ENCODE measurements at regions not wholly inside any gene's neighbourhood (a gene's known extent, or its start where the extent isn't known, plus 50 kb on each side); places are given as distances from the start of the nearest gene placed in this dataset.

DNA sequence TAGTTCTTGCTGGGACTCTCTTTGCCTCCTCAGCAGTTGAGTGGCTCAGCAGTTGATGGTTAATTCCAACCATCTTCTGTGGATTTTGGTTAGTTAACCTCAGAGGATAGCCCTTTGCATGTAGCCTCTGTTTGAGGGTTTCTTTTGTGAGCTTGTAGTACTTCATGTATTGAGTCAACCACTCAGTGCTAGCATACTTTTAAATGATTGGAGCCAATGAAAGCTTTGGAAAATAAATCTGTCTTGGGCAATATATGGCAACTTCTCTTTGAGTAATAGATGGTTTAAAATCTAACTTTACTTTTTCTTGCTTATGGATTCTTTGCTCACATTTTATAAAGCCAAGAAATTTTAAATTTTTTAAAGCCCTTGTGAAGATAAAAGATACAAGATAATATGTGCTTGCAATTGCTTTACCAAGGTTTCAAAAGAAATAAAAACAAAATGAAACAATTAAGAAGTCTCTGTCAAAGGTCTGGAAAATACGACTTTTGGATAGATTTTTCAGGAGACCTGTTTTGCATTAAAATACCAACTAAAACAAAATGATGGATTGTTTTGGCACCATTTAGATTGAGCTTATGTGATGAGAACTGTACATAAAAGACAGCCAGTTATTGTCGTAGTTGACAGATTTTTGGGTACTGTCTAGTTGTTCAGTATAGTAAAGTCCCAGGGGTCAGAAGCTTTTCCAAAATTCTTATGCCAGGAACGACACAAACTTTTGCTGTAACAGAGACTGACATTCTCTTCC, 181.9 kb downstream of the SPRY1 start:
- no peaks in the 10 kb centered on the region for H3K27me3 ChIP-seq (ENCODE audit: control insufficient read depth in 1 of 2, insufficient read depth in 2 of 2, low read length in 2 of 2)
- WGBS, 2 donors, result 57 to 62% methylated on average over 3 of the region's 3 CpGs
- no peak overlapping the region for H3K4me3 ChIP-seq (ENCODE audit: low read depth in 1 of 2, low read length in 2 of 2)
- no peak overlapping the region for H3K27ac ChIP-seq (ENCODE audit: low read depth in 2 of 2, low read length in 1 of 2)
- H3K36me3 ChIP-seq (ENCODE audit: control insufficient read depth in 2 of 2, insufficient read depth in 2 of 2, low read length in 1 of 2), result no peaks in the 10 kb centered on the region
- H3K4me1 ChIP-seq (ENCODE audit: control insufficient read depth in 2 of 2, insufficient read depth in 2 of 2, low read length in 1 of 2), result no peaks in the 10 kb centered on the region
- H3K9me3 ChIP-seq (ENCODE audit: control insufficient read depth in 2 of 2, insufficient read depth in 1 of 2, low read depth in 1 of 2, low read length in 1 of 2), result peaks cover 3 to 5% of the 10 kb centered on the region in 2 donors

DNA sequence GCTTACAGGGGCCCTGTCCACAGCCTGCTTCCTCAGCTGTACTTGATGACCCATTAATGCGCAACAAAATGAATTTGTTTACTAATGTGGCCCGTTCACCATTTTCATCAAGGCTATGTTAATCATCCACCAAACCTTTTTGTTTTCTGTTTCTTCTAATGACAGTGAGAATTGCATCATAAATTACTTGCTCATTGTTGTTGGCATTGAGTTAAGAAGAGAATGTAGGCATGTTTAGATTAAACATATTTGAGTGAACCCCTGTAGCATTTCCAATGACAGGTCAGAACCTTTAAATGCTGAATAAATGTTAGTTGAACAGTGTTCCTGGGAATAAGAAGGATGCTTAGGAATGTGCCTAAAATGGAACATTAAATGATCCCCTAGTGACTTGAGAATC, 183.4 kb downstream of the SPRY1 start:
- no peak overlapping the region for H3K4me3 ChIP-seq (ENCODE audit: low read depth in 1 of 2, low read length in 2 of 2)
- peaks cover 3 to 5% of the 10 kb centered on the region in 2 donors for H3K9me3 ChIP-seq (ENCODE audit: control insufficient read depth in 2 of 2, insufficient read depth in 1 of 2, low read depth in 1 of 2, low read length in 1 of 2)
- WGBS, 2 donors, result 88 to 95% methylated on average over 2 of the region's 2 CpGs
- H3K4me1 ChIP-seq (ENCODE audit: control insufficient read depth in 2 of 2, insufficient read depth in 2 of 2, low read length in 1 of 2), result no peaks in the 10 kb centered on the region
- H3K36me3 ChIP-seq (ENCODE audit: control insufficient read depth in 2 of 2, insufficient read depth in 2 of 2, low read length in 1 of 2), result no peaks in the 10 kb centered on the region
- no peaks in the 10 kb centered on the region for H3K27me3 ChIP-seq (ENCODE audit: control insufficient read depth in 1 of 2, insufficient read depth in 2 of 2, low read length in 2 of 2)
- H3K27ac ChIP-seq (ENCODE audit: low read depth in 2 of 2, low read length in 1 of 2), result no peak overlapping the region

GRCh38 chr4:123580981-123581664, 184.5 kb downstream of the SPRY1 start:
- H3K9me3 ChIP-seq (ENCODE audit: control insufficient read depth in 2 of 2, insufficient read depth in 1 of 2, low read depth in 1 of 2, low read length in 1 of 2), result peaks cover 3 to 5% of the 10 kb centered on the region in 2 donors
- H3K27me3 ChIP-seq (ENCODE audit: control insufficient read depth in 1 of 2, insufficient read depth in 2 of 2, low read length in 2 of 2), result no peaks in the 10 kb centered on the region
- H3K4me3 ChIP-seq (ENCODE audit: low read depth in 1 of 2, low read length in 2 of 2), result no peak overlapping the region
- WGBS, 2 donors, result 93 to 96% methylated on average over 8 of the region's 8 CpGs
- H3K27ac ChIP-seq (ENCODE audit: low read depth in 2 of 2, low read length in 1 of 2), result no peak overlapping the region
- H3K36me3 ChIP-seq (ENCODE audit: control insufficient read depth in 2 of 2, insufficient read depth in 2 of 2, low read length in 1 of 2), result no peaks in the 10 kb centered on the region
- no peaks in the 10 kb centered on the region for H3K4me1 ChIP-seq (ENCODE audit: control insufficient read depth in 2 of 2, insufficient read depth in 2 of 2, low read length in 1 of 2)

- 91 to 95% methylated on average over 3 of the region's 3 CpGs for WGBS, 2 donors
- no peaks in the 10 kb centered on the region for H3K36me3 ChIP-seq (ENCODE audit: control insufficient read depth in 2 of 2, insufficient read depth in 2 of 2, low read length in 1 of 2)
- no peak overlapping the region for H3K27ac ChIP-seq (ENCODE audit: low read depth in 2 of 2, low read length in 1 of 2)
- no peak overlapping the region for H3K4me3 ChIP-seq (ENCODE audit: low read depth in 1 of 2, low read length in 2 of 2)
- H3K9me3 ChIP-seq (ENCODE audit: control insufficient read depth in 2 of 2, insufficient read depth in 1 of 2, low read depth in 1 of 2, low read length in 1 of 2), result peaks cover 3 to 5% of the 10 kb centered on the region in 2 donors
- no peaks in the 10 kb centered on the region for H3K4me1 ChIP-seq (ENCODE audit: control insufficient read depth in 2 of 2, insufficient read depth in 2 of 2, low read length in 1 of 2)
- H3K27me3 ChIP-seq (ENCODE audit: control insufficient read depth in 1 of 2, insufficient read depth in 2 of 2, low read length in 2 of 2), result no peaks in the 10 kb centered on the region
These were observed 185.2 kb downstream of the SPRY1 start for GRCh38 chr4:123581802-123582201.

- no peaks in the 10 kb centered on the region for H3K36me3 ChIP-seq (ENCODE audit: control insufficient read depth in 2 of 2, insufficient read depth in 2 of 2, low read length in 1 of 2)
- peaks cover 3 to 5% of the 10 kb centered on the region in 2 donors for H3K9me3 ChIP-seq (ENCODE audit: control insufficient read depth in 2 of 2, insufficient read depth in 1 of 2, low read depth in 1 of 2, low read length in 1 of 2)
- 88% methylated on average over 2 of the region's 2 CpGs for WGBS, 2 donors
- H3K4me3 ChIP-seq (ENCODE audit: low read depth in 1 of 2, low read length in 2 of 2), result no peak overlapping the region
- no peaks in the 10 kb centered on the region for H3K27me3 ChIP-seq (ENCODE audit: control insufficient read depth in 1 of 2, insufficient read depth in 2 of 2, low read length in 2 of 2)
- H3K4me1 ChIP-seq (ENCODE audit: control insufficient read depth in 2 of 2, insufficient read depth in 2 of 2, low read length in 1 of 2), result no peaks in the 10 kb centered on the region
- no peak overlapping the region for H3K27ac ChIP-seq (ENCODE audit: low read depth in 2 of 2, low read length in 1 of 2)
These were observed 186.4 kb downstream of the SPRY1 start for GRCh38 chr4:123583043-123583442.

- no peaks in the 10 kb centered on the region for H3K4me1 ChIP-seq (ENCODE audit: control insufficient read depth in 2 of 2, insufficient read depth in 2 of 2, low read length in 1 of 2)
- H3K9me3 ChIP-seq (ENCODE audit: control insufficient read depth in 2 of 2, insufficient read depth in 1 of 2, low read depth in 1 of 2, low read length in 1 of 2), result peaks cover 3 to 5% of the 10 kb centered on the region in 2 donors
- WGBS, 2 donors, result 81 to 88% methylated on average over 2 of the region's 2 CpGs
- no peaks in the 10 kb centered on the region for H3K36me3 ChIP-seq (ENCODE audit: control insufficient read depth in 2 of 2, insufficient read depth in 2 of 2, low read length in 1 of 2)
- H3K27me3 ChIP-seq (ENCODE audit: control insufficient read depth in 1 of 2, insufficient read depth in 2 of 2, low read length in 2 of 2), result no peaks in the 10 kb centered on the region
- H3K4me3 ChIP-seq (ENCODE audit: low read depth in 1 of 2, low read length in 2 of 2), result no peak overlapping the region
- no peak overlapping the region for H3K27ac ChIP-seq (ENCODE audit: low read depth in 2 of 2, low read length in 1 of 2)
These were observed 188.5 kb downstream of the SPRY1 start for GRCh38 chr4:123585111-123585510.

DNA sequence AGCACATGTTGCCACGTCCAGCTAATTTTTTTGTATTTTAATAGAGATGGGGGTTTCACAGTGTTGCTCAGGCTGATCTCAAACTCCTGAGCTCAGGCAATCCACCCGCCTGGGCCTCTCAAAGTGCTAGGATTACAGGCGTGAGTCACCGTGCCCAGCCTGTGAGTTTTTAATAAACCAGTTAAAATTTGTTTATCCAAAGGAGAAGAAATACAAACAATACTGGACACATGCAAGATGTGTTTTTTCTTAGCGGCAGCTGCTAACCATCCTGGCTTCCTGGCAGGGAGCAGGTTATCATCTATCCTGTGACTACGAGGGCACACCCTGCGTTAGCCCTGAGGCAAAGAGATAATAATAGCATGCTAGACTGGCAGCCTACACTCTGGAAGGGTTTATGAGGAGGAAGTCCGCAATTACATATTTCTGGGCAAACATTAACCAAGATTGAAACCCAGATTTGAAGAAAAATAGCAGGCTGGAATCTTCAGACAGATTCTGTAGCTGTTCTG, 191.4 kb downstream of the SPRY1 start:
- H3K4me3 ChIP-seq (ENCODE audit: low read depth in 1 of 2, low read length in 2 of 2), result no peak overlapping the region
- WGBS, 2 donors, result 30 to 32% methylated on average over 8 of the region's 8 CpGs
- H3K9me3 ChIP-seq (ENCODE audit: control insufficient read depth in 2 of 2, insufficient read depth in 1 of 2, low read depth in 1 of 2, low read length in 1 of 2), result no peaks in the 10 kb centered on the region
- peak overlapping the region in 1 of 2 donors; percentile 40 for H3K27ac ChIP-seq (ENCODE audit: low read depth in 2 of 2, low read length in 1 of 2)
- H3K4me1 ChIP-seq (ENCODE audit: control insufficient read depth in 2 of 2, insufficient read depth in 2 of 2, low read length in 1 of 2), result no peaks in the 10 kb centered on the region
- no peaks in the 10 kb centered on the region for H3K27me3 ChIP-seq (ENCODE audit: control insufficient read depth in 1 of 2, insufficient read depth in 2 of 2, low read length in 2 of 2)
- H3K36me3 ChIP-seq (ENCODE audit: control insufficient read depth in 2 of 2, insufficient read depth in 2 of 2, low read length in 1 of 2), result no peaks in the 10 kb centered on the region

DNA sequence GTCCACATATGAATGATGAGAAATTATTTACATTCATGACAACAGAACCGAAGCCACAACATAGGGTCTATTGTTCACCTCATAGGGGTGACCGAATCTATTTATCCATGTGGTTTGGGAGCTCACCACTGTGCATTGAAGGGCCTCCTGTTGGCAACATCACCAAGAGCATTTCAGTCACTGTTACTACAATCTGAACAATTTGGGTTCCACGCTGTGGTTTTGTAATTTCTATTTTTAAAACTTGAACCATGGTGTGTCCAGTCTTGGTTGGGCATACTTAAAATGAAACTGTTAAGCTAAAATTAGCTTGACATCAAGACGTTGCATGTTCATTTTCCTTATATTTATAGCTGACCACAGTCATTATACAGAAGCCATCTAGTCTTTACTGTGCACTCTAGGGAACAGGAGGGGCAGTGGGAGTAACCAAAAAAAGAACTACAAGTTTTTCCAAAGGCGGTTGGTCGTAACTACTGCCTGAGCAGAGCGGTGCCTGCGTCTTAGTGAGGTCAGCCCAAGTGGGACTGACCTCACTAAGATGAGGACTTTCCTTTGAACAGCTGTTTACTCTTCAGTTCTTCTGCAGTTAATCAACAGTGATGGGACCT, 192.1 kb downstream of the SPRY1 start:
- WGBS, 2 donors, result 64 to 72% methylated on average over 8 of the region's 8 CpGs
- no peaks in the 10 kb centered on the region for H3K27me3 ChIP-seq (ENCODE audit: control insufficient read depth in 1 of 2, insufficient read depth in 2 of 2, low read length in 2 of 2)
- H3K9me3 ChIP-seq (ENCODE audit: control insufficient read depth in 2 of 2, insufficient read depth in 1 of 2, low read depth in 1 of 2, low read length in 1 of 2), result no peaks in the 10 kb centered on the region
- H3K27ac ChIP-seq (ENCODE audit: low read depth in 2 of 2, low read length in 1 of 2), result peak overlapping the region; percentile 13 to 21
- no peaks in the 10 kb centered on the region for H3K36me3 ChIP-seq (ENCODE audit: control insufficient read depth in 2 of 2, insufficient read depth in 2 of 2, low read length in 1 of 2)
- no peaks in the 10 kb centered on the region for H3K4me1 ChIP-seq (ENCODE audit: control insufficient read depth in 2 of 2, insufficient read depth in 2 of 2, low read length in 1 of 2)
- H3K4me3 ChIP-seq (ENCODE audit: low read depth in 1 of 2, low read length in 2 of 2), result no peak overlapping the region

GRCh38 chr4:123589301-123589700, 192.7 kb downstream of the SPRY1 start:
- Histone ChIP-seq H3K4me3 (ENCODE audit: low read depth in 1 of 2, low read length in 2 of 2) (no peak overlapping the region), H3K27me3 (ENCODE audit: control insufficient read depth in 1 of 2, insufficient read depth in 2 of 2, low read length in 2 of 2) (no peaks in the 10 kb centered on the region), H3K36me3 (ENCODE audit: control insufficient read depth in 2 of 2, insufficient read depth in 2 of 2, low read length in 1 of 2) (no peaks in the 10 kb centered on the region), H3K4me1 (ENCODE audit: control insufficient read depth in 2 of 2, insufficient read depth in 2 of 2, low read length in 1 of 2) (no peaks in the 10 kb centered on the region), H3K27ac (ENCODE audit: low read depth in 2 of 2, low read length in 1 of 2) (no peak overlapping the region), H3K9me3 (ENCODE audit: control insufficient read depth in 2 of 2, insufficient read depth in 1 of 2, low read depth in 1 of 2, low read length in 1 of 2) (no peaks in the 10 kb centered on the region)
- WGBS, 2 donors, result 83 to 86% methylated on average over 3 of the region's 3 CpGs
